WTC11 (cell line): ENCODE measurements at regions not wholly inside any gene's neighbourhood (a gene's known extent, or its start where the extent isn't known, plus 50 kb on each side); places are given as distances from the start of the nearest gene placed in this dataset.

Experiments
- IRF2 ChIP-seq: sonication (generic); formaldehyde crosslinking; IDR thresholded peaks from 2 replicates; pipeline ENCODE4 v1.8.0; 2022; ENCODE audit warnings: low read depth, missing genetic modification reagents, borderline replicate concordance
- TF ChIP-seq, protein P1 (sequence below): fragments of 200-600 bp; IDR thresholded peaks from 2 replicates; pipeline ENCODE4 v1.8.0; 2022; ENCODE audit warnings: antibody characterized with exemption
- TF ChIP-seq, protein P2 (sequence below): sonication (generic); formaldehyde crosslinking; IDR thresholded peaks from 2 replicates; pipeline ENCODE4 v1.8.0; 2022; ENCODE audit warnings: missing genetic modification reagents
- TF ChIP-seq, protein P3 (sequence below): sonication (generic); formaldehyde crosslinking; IDR thresholded peaks from 2 replicates; pipeline ENCODE4 v1.8.1; 2023; ENCODE audit warnings: mild to moderate bottlenecking, missing genetic modification reagents, moderate library complexity

DNA sequence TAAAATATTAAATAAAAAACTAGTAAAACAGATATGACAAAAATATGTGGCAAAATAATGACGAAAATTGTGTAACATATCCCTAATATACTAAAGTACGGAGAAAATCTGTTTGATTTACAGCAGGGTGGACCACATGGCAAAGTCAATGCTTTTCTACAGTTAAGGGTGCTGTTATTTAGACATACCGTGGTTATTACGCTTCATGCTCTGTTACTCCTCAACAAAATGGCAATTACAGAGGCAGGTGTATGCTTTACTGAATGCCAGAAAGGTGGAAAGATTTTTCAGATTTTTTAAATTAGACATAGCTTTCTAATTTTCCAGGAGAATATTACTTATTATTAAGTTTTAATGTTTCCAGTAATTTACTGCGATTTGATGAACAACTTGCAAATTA lies 343.9 kb upstream of the DPYD start:
- no peak for TF ChIP-seq IRF2 (CRISPR knock-in tag)
- TF ChIP-seq, protein P1, sequence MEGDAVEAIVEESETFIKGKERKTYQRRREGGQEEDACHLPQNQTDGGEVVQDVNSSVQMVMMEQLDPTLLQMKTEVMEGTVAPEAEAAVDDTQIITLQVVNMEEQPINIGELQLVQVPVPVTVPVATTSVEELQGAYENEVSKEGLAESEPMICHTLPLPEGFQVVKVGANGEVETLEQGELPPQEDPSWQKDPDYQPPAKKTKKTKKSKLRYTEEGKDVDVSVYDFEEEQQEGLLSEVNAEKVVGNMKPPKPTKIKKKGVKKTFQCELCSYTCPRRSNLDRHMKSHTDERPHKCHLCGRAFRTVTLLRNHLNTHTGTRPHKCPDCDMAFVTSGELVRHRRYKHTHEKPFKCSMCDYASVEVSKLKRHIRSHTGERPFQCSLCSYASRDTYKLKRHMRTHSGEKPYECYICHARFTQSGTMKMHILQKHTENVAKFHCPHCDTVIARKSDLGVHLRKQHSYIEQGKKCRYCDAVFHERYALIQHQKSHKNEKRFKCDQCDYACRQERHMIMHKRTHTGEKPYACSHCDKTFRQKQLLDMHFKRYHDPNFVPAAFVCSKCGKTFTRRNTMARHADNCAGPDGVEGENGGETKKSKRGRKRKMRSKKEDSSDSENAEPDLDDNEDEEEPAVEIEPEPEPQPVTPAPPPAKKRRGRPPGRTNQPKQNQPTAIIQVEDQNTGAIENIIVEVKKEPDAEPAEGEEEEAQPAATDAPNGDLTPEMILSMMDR: no peak
- TF ChIP-seq, protein P2, sequence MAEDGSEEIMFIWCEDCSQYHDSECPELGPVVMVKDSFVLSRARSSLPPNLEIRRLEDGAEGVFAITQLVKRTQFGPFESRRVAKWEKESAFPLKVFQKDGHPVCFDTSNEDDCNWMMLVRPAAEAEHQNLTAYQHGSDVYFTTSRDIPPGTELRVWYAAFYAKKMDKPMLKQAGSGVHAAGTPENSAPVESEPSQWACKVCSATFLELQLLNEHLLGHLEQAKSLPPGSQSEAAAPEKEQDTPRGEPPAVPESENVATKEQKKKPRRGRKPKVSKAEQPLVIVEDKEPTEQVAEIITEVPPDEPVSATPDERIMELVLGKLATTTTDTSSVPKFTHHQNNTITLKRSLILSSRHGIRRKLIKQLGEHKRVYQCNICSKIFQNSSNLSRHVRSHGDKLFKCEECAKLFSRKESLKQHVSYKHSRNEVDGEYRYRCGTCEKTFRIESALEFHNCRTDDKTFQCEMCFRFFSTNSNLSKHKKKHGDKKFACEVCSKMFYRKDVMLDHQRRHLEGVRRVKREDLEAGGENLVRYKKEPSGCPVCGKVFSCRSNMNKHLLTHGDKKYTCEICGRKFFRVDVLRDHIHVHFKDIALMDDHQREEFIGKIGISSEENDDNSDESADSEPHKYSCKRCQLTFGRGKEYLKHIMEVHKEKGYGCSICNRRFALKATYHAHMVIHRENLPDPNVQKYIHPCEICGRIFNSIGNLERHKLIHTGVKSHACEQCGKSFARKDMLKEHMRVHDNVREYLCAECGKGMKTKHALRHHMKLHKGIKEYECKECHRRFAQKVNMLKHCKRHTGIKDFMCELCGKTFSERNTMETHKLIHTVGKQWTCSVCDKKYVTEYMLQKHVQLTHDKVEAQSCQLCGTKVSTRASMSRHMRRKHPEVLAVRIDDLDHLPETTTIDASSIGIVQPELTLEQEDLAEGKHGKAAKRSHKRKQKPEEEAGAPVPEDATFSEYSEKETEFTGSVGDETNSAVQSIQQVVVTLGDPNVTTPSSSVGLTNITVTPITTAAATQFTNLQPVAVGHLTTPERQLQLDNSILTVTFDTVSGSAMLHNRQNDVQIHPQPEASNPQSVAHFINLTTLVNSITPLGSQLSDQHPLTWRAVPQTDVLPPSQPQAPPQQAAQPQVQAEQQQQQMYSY (CRISPR knock-in tag): no peak
- TF ChIP-seq, protein P3, sequence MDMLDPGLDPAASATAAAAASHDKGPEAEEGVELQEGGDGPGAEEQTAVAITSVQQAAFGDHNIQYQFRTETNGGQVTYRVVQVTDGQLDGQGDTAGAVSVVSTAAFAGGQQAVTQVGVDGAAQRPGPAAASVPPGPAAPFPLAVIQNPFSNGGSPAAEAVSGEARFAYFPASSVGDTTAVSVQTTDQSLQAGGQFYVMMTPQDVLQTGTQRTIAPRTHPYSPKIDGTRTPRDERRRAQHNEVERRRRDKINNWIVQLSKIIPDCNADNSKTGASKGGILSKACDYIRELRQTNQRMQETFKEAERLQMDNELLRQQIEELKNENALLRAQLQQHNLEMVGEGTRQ (CRISPR knock-in tag): no peak
